HUES48 (cell line): ENCODE measurements at regions not wholly inside any gene's neighbourhood (a gene's known extent, or its start where the extent isn't known, plus 50 kb on each side); places are given as distances from the start of the nearest gene placed in this dataset.

ENCODE experiments used
- H3K27ac ChIP-seq: one replicate; pipeline ENCODE4 v1.7.0; 2013; ENCODE audit warnings: low read depth, low read length, inconsistent platforms
- H3K27me3 ChIP-seq: 2 replicates; pipeline ENCODE4 v1.6.1; 2013; ENCODE audit warnings: mild to moderate bottlenecking, low read length; ENCODE audit not compliant: control insufficient read depth, insufficient read depth
- H3K36me3 ChIP-seq: 2 replicates; pipeline ENCODE4 v1.6.1; 2013; ENCODE audit warnings: low read length; ENCODE audit not compliant: control insufficient read depth, insufficient read depth
- H3K4me1 ChIP-seq: 2 replicates; pipeline ENCODE4 v1.6.1; 2013; ENCODE audit warnings: mild to moderate bottlenecking, low read length; ENCODE audit not compliant: control insufficient read depth, insufficient read depth
- H3K4me3 ChIP-seq: 2 replicates; pipeline ENCODE4 v1.5.1; 2013; ENCODE audit warnings: mild to moderate bottlenecking, low read depth, low read length
- H3K9ac ChIP-seq: 2 replicates; pipeline ENCODE4 v1.6.1; 2013; ENCODE audit warnings: mild to moderate bottlenecking, low read depth, low read length, moderate library complexity
- H3K9me3 ChIP-seq: 2 replicates; pipeline ENCODE4 v1.6.1; 2013; ENCODE audit warnings: low read length; ENCODE audit not compliant: control insufficient read depth, insufficient read depth

GRCh38 chr20:56689318-56689717 lies 60.2 kb downstream of the TFAP2C start:
- no peaks in the 10 kb centered on the region for H3K36me3 ChIP-seq
- no peak overlapping the region for H3K27ac ChIP-seq
- H3K9me3 ChIP-seq, result no peaks in the 10 kb centered on the region
- H3K4me3 ChIP-seq, result no peak overlapping the region
- H3K27me3 ChIP-seq, result 0 out of 2 replicates have a peak, but pooled peaks cover 3% of the 10 kb centered on the region
- no peak overlapping the region for H3K9ac ChIP-seq
- H3K4me1 ChIP-seq, result peaks cover 24% of the 10 kb centered on the region

GRCh38 chr20:56689852-56690485 lies 60.9 kb downstream of the TFAP2C start:
- Histone ChIP-seq H3K4me3 (no peak overlapping the region), H3K9ac (no peak overlapping the region), H3K27me3 (0 out of 2 replicates have a peak, but pooled peaks cover 3% of the 10 kb centered on the region), H3K4me1 (peaks cover 24% of the 10 kb centered on the region), H3K9me3 (no peaks in the 10 kb centered on the region), H3K27ac (no peak overlapping the region), H3K36me3 (no peaks in the 10 kb centered on the region)

- no peak overlapping the region for H3K27ac ChIP-seq
- H3K9ac ChIP-seq, result no peak overlapping the region
- no peaks in the 10 kb centered on the region for H3K36me3 ChIP-seq
- H3K9me3 ChIP-seq, result no peaks in the 10 kb centered on the region
- H3K4me3 ChIP-seq, result no peak overlapping the region
- H3K4me1 ChIP-seq, result peaks cover 24% of the 10 kb centered on the region
- 0 out of 2 replicates have a peak, but pooled peaks cover 3% of the 10 kb centered on the region for H3K27me3 ChIP-seq
These were observed 61.5 kb downstream of the TFAP2C start for GRCh38 chr20:56690531-56691175.

- Histone ChIP-seq H3K4me1 (peaks cover 24% of the 10 kb centered on the region), H3K9me3 (no peaks in the 10 kb centered on the region), H3K4me3 (no peak overlapping the region), H3K9ac (no peak overlapping the region), H3K27ac (no peak overlapping the region), H3K36me3 (no peaks in the 10 kb centered on the region), H3K27me3 (0 out of 2 replicates have a peak, but pooled peaks cover 3% of the 10 kb centered on the region)
These were observed 62.4 kb downstream of the TFAP2C start for GRCh38 chr20:56691325-56691998.

- H3K36me3 ChIP-seq, result no peaks in the 10 kb centered on the region
- no peak overlapping the region for H3K27ac ChIP-seq
- no peaks in the 10 kb centered on the region for H3K9me3 ChIP-seq
- no peak overlapping the region for H3K9ac ChIP-seq
- H3K4me1 ChIP-seq, result peaks cover 24% of the 10 kb centered on the region
- no peak overlapping the region for H3K4me3 ChIP-seq
- H3K27me3 ChIP-seq, result 0 out of 2 replicates have a peak, but pooled peaks cover 3% of the 10 kb centered on the region
These were observed 64.1 kb downstream of the TFAP2C start for GRCh38 chr20:56693217-56693616.

GRCh38 chr20:56697476-56697875 lies 68.4 kb downstream of the TFAP2C start:
- Histone ChIP-seq H3K27ac (no peak overlapping the region), H3K4me3 (no peak overlapping the region), H3K9me3 (no peaks in the 10 kb centered on the region), H3K4me1 (no peaks in the 10 kb centered on the region), H3K27me3 (no peaks in the 10 kb centered on the region), H3K36me3 (no peaks in the 10 kb centered on the region), H3K9ac (no peak overlapping the region)

GRCh38 chr20:56698297-56698696 lies 69.2 kb downstream of the TFAP2C start:
- Histone ChIP-seq H3K9ac (no peak overlapping the region), H3K36me3 (no peaks in the 10 kb centered on the region), H3K4me3 (no peak overlapping the region), H3K4me1 (no peaks in the 10 kb centered on the region), H3K27ac (no peak overlapping the region), H3K27me3 (no peaks in the 10 kb centered on the region), H3K9me3 (no peaks in the 10 kb centered on the region)

- Histone ChIP-seq H3K27ac (no peak overlapping the region), H3K9me3 (no peaks in the 10 kb centered on the region), H3K9ac (no peak overlapping the region), H3K4me3 (no peak overlapping the region), H3K27me3 (no peaks in the 10 kb centered on the region), H3K36me3 (no peaks in the 10 kb centered on the region), H3K4me1 (no peaks in the 10 kb centered on the region)
These were observed 69.6 kb downstream of the TFAP2C start for GRCh38 chr20:56698749-56699148.

GRCh38 chr20:56702931-56703840 lies 74.1 kb downstream of the TFAP2C start:
- H3K36me3 ChIP-seq, result no peaks in the 10 kb centered on the region
- no peaks in the 10 kb centered on the region for H3K4me1 ChIP-seq
- H3K9me3 ChIP-seq, result no peaks in the 10 kb centered on the region
- no peaks in the 10 kb centered on the region for H3K27me3 ChIP-seq
- H3K27ac ChIP-seq, result no peak overlapping the region
- H3K4me3 ChIP-seq, result no peak overlapping the region
- no peak overlapping the region for H3K9ac ChIP-seq

GRCh38 chr20:56706867-56707360 lies 77.8 kb downstream of the TFAP2C start:
- Histone ChIP-seq H3K36me3 (no peaks in the 10 kb centered on the region), H3K27me3 (no peaks in the 10 kb centered on the region), H3K27ac (no peak overlapping the region), H3K9ac (no peak overlapping the region), H3K4me1 (peaks cover 8% of the 10 kb centered on the region), H3K4me3 (no peak overlapping the region), H3K9me3 (no peaks in the 10 kb centered on the region)
